ENCODE measurements at regions not wholly inside any gene's neighbourhood (a gene's known extent, or its start where the extent isn't known, plus 50 kb on each side); places are given as distances from the start of the nearest gene placed in this dataset.
"Not testable (repeated sequence)": the region's sequence is repeated elsewhere in the genome, so short reads cannot be mapped to it uniquely, and the experiment has no call there.

GRCh38 chr20:1757606-1758512, 100.3 kb upstream of the SIRPG start:
- DNase-seq (ENCODE audit: low read depth in 3 of 3, low spot score in 2 of 3), result no peak

- DNase-seq (ENCODE audit: low read depth in 3 of 3, low spot score in 2 of 3), result no peak
Observed at GRCh38 chr20:1757072-1757471, 99.5 kb upstream of the SIRPG start.

GRCh38 chr20:1754749-1755148, 97.2 kb upstream of the SIRPG start:
- no peak for DNase-seq (ENCODE audit: low read depth in 3 of 3, low spot score in 2 of 3)

- no peak for DNase-seq (ENCODE audit: low read depth in 3 of 3, low spot score in 2 of 3)
Observed at GRCh38 chr20:1754306-1754705, 96.7 kb upstream of the SIRPG start.

- no peak for DNase-seq (ENCODE audit: low read depth in 3 of 3, low spot score in 2 of 3)
Observed at GRCh38 chr20:1752045-1752444, 94.5 kb upstream of the SIRPG start.

GRCh38 chr20:1748777-1749176, 91.2 kb upstream of the SIRPG start:
- DNase-seq (ENCODE audit: low read depth in 3 of 3, low spot score in 2 of 3), result no peak

GRCh38 chr20:1747953-1748577, 90.5 kb upstream of the SIRPG start:
- no peak for DNase-seq (ENCODE audit: low read depth in 3 of 3, low spot score in 2 of 3)

GRCh38 chr20:1742049-1742434, 84.5 kb upstream of the SIRPG start:
- not testable (repeated sequence) for DNase-seq (ENCODE audit: low read depth in 3 of 3, low spot score in 2 of 3)

GRCh38 chr20:1741309-1742048, 83.9 kb upstream of the SIRPG start:
- no peak for DNase-seq (ENCODE audit: low read depth in 3 of 3, low spot score in 2 of 3)

GRCh38 chr20:1737134-1737533, 79.6 kb upstream of the SIRPG start:
- DNase-seq (ENCODE audit: low read depth in 3 of 3, low spot score in 2 of 3), result no peak

GRCh38 chr20:1735417-1736089, 78.0 kb upstream of the SIRPG start:
- no peak for DNase-seq (ENCODE audit: low read depth in 3 of 3, low spot score in 2 of 3)

- no peak for DNase-seq (ENCODE audit: low read depth in 3 of 3, low spot score in 2 of 3)
Observed at GRCh38 chr20:1734269-1734858, 76.8 kb upstream of the SIRPG start.

- DNase-seq (ENCODE audit: low read depth in 3 of 3, low spot score in 2 of 3), result not testable (repeated sequence)
Observed at GRCh38 chr20:1731828-1732375, 74.3 kb upstream of the SIRPG start.

- not testable (repeated sequence) for DNase-seq (ENCODE audit: low read depth in 3 of 3, low spot score in 2 of 3)
Observed at GRCh38 chr20:1730981-1731711, 73.6 kb upstream of the SIRPG start.

GRCh38 chr20:1727303-1727702, 69.7 kb upstream of the SIRPG start:
- not testable (repeated sequence) for DNase-seq (ENCODE audit: low read depth in 3 of 3, low spot score in 2 of 3)

- no peak for DNase-seq (ENCODE audit: low read depth in 3 of 3, low spot score in 2 of 3)
Observed at GRCh38 chr20:1724901-1725300, 67.3 kb upstream of the SIRPG start.

GRCh38 chr20:1722513-1723050, 65.0 kb upstream of the SIRPG start:
- DNase-seq (ENCODE audit: low read depth in 3 of 3, low spot score in 2 of 3), result no peak

- DNase-seq (ENCODE audit: low read depth in 3 of 3, low spot score in 2 of 3), result no peak
Observed at GRCh38 chr20:1721687-1722512, 64.3 kb upstream of the SIRPG start.

Data from right renal cortex interstitium (tissue), 3 donors.